ENCODE measurements at regions not wholly inside any gene's neighbourhood (a gene's known extent, or its start where the extent isn't known, plus 50 kb on each side); places are given as distances from the start of the nearest gene placed in this dataset.
"Not testable (repeated sequence)": the region's sequence is repeated elsewhere in the genome, so short reads cannot be mapped to it uniquely, and the experiment has no call there.

GRCh38 chrX:35221391-35221790, 278.8 kb downstream of the FAM47B start:
- H3K27ac ChIP-seq (ENCODE audit: low read length); H2AFZ ChIP-seq (ENCODE audit: low read depth, low read length); H4K20me1 ChIP-seq (ENCODE audit: insufficient read depth); H3K27me3 ChIP-seq (ENCODE audit: insufficient read depth, low read depth, low read length); H3K9me3 ChIP-seq (ENCODE audit: low read length); H3K9me2 ChIP-seq (ENCODE audit: insufficient read depth, low read length); H3K9ac ChIP-seq (ENCODE audit: low read length); H3F3A ChIP-seq (ENCODE audit: insufficient read depth, low read length, poor library complexity, severe bottlenecking); H3K4me3 ChIP-seq (ENCODE audit: low read length); H3K36me3 ChIP-seq (ENCODE audit: insufficient read depth, low read length); H3K79me2 ChIP-seq (replicated peaks; ENCODE audit: insufficient read depth, low read length); H3K4me2 ChIP-seq (ENCODE audit: low read length): not testable (repeated sequence)

GRCh38 chrX:35244088-35244741, 301.6 kb downstream of the FAM47B start:
- no peaks in the 10 kb centered on the region for H3K9me2 ChIP-seq (ENCODE audit: insufficient read depth, low read length)
- no peaks in the 10 kb centered on the region for H4K20me1 ChIP-seq (ENCODE audit: insufficient read depth)
- H3F3A ChIP-seq (ENCODE audit: insufficient read depth, low read length, poor library complexity, severe bottlenecking): no peaks in the 10 kb centered on the region
- H3K79me2 ChIP-seq (replicated peaks; ENCODE audit: insufficient read depth, low read length): no peaks in the 10 kb centered on the region
- no peak overlapping the region for H2AFZ ChIP-seq (ENCODE audit: low read depth, low read length)
- H3K27ac ChIP-seq (ENCODE audit: low read length): no peak overlapping the region
- no peak overlapping the region for H3K4me3 ChIP-seq (ENCODE audit: low read length)
- no peak for TF ChIP-seq EZH2 (IDR thresholded peaks at IDR 0.05; ENCODE audit: borderline replicate concordance, insufficient read depth, low read length, poor library complexity, severe bottlenecking)
- TF ChIP-seq MXI1 (conservative IDR thresholded peaks at IDR 0.05; ENCODE audit: poor library complexity, severe bottlenecking): no peak
- TF ChIP-seq RAD21 (conservative IDR thresholded peaks at IDR 0.05): no peak
- TF ChIP-seq POLR2AphosphoS5 (IDR thresholded peaks at IDR 0.05): no peak
- TF ChIP-seq REST (IDR thresholded peaks at IDR 0.05; ENCODE audit: borderline replicate concordance): no peak
- TF ChIP-seq SMC3 (conservative IDR thresholded peaks at IDR 0.05; ENCODE audit: poor library complexity): no peak
- no peak for TF ChIP-seq EP300 (conservative IDR thresholded peaks at IDR 0.05; ENCODE audit: poor library complexity, severe bottlenecking)
- no peak for TF ChIP-seq TAF1 (IDR thresholded peaks at IDR 0.05; ENCODE audit: low read depth)
- TF ChIP-seq CTCF (IDR thresholded peaks at IDR 0.05; ENCODE audit: poor library complexity, severe bottlenecking): no peak
- H3K4me2 ChIP-seq (ENCODE audit: low read length): no peak overlapping the region
- H3K36me3 ChIP-seq (ENCODE audit: insufficient read depth, low read length): no peaks in the 10 kb centered on the region
- H3K9me3 ChIP-seq (ENCODE audit: low read length): no peaks in the 10 kb centered on the region
- H3K27me3 ChIP-seq (ENCODE audit: insufficient read depth, low read depth, low read length): no peaks in the 10 kb centered on the region
- H3K9ac ChIP-seq (ENCODE audit: low read length): no peak overlapping the region

Data from neural cell (in vitro differentiated cells).